ENCODE measurements at regions not wholly inside any gene's neighbourhood (a gene's known extent, or its start where the extent isn't known, plus 50 kb on each side); places are given as distances from the start of the nearest gene placed in this dataset.

GRCh38 chr5:173830421-173830820 is 57.7 kb upstream of the CPEB4 start:
- Mint-ChIP-seq H3K4me1 (peaks cover 3 to 7% of the 10 kb centered on the region in 2 experiments; a peak in 3 of 4 replicates), H3K4me3 (no peak overlapping the region), H3K36me3 (ENCODE audit: insufficient read depth in 1 of 3, low read depth in 3 of 3) (peaks cover 2 to 7% (median 3%) of the 10 kb centered on the region in 3 experiments; a peak in 4 of 7 replicates), H3K9me3 (peaks cover 6 to 9% of the 10 kb centered on the region in 2 experiments; a peak in 4 of 5 replicates), H3K27ac (no peak overlapping the region), H3K27me3 (ENCODE audit: low read depth) (peaks cover 1% of the 10 kb centered on the region; the same call in 1 of the 2 replicates)
- H3K23me2 ChIP-seq (ENCODE audit: insufficient read length, low read depth, low read length, poor library complexity, severe bottlenecking) = no peaks in the 10 kb centered on the region
- H2BK120ac ChIP-seq (ENCODE audit: low read depth, low read length, poor library complexity, severe bottlenecking) = no peak overlapping the region
- DNase-seq = no peak
- no peaks in the 10 kb centered on the region for H3K27me3 ChIP-seq (ENCODE audit: insufficient read depth, low read length)
- no peak overlapping the region for H3K4me2 ChIP-seq (ENCODE audit: insufficient read depth, insufficient read length, low read length)
- H3K79me1 ChIP-seq (ENCODE audit: insufficient read depth, low read depth, low read length, poor library complexity, severe bottlenecking) = no peaks in the 10 kb centered on the region
- H4K8ac ChIP-seq (replicated peaks; ENCODE audit: insufficient read length, low read depth, low read length) = no peak overlapping the region
- WGBS (ENCODE audit: extremely low coverage, insufficient read length, low lambda C conversion rate) = no CpG with 5 or more reads among the region's 1 CpG
- H4K91ac ChIP-seq (ENCODE audit: insufficient read length, low read depth, low read length) = no peak overlapping the region
- peaks cover 2% of the 10 kb centered on the region for H4K20me1 ChIP-seq (ENCODE audit: control insufficient read depth, insufficient read depth, insufficient read length)
- H2AFZ ChIP-seq (ENCODE audit: low read length) = no peak overlapping the region
- H2BK12ac ChIP-seq (ENCODE audit: insufficient read length, low read depth, low read length) = no peak overlapping the region
- no peak overlapping the region for H3K14ac ChIP-seq (ENCODE audit: insufficient read depth, low read length)
- H3K27ac ChIP-seq (ENCODE audit: insufficient read length, low read depth, low read length) = no peak overlapping the region
- H3K56ac ChIP-seq (ENCODE audit: insufficient read length, low read depth, low read length) = no peak overlapping the region
- no peaks in the 10 kb centered on the region for H3K4me1 ChIP-seq (ENCODE audit: insufficient read depth, low read length)
- H3T11ph ChIP-seq (ENCODE audit: low read length) = no peak overlapping the region
- H3K9me3 ChIP-seq (ENCODE audit: control insufficient read depth, low read depth, low read length) = no peaks in the 10 kb centered on the region
- no peak overlapping the region for H4K5ac ChIP-seq (ENCODE audit: insufficient read length, low read depth, low read length)
- H3K23ac ChIP-seq (ENCODE audit: insufficient read length, low read depth, low read length) = no peak overlapping the region
- H2BK15ac ChIP-seq (ENCODE audit: low read depth, low read length) = no peak overlapping the region
- TF ChIP-seq CTCF (conservative IDR thresholded peaks at IDR 0.05) = no peak
- no peak overlapping the region for H3K9ac ChIP-seq (ENCODE audit: extremely low read depth, insufficient read length, low read length)
- H3K4ac ChIP-seq (ENCODE audit: low read depth, low read length) = no peak overlapping the region
- no peak overlapping the region for H2BK5ac ChIP-seq (ENCODE audit: insufficient read length, low read length)
- H3K18ac ChIP-seq (ENCODE audit: insufficient read length, low read depth, low read length) = no peak overlapping the region
- no peaks in the 10 kb centered on the region for H3K79me2 ChIP-seq (ENCODE audit: insufficient read depth, low read length)
- H2BK20ac ChIP-seq (ENCODE audit: low read depth, low read length, poor library complexity, severe bottlenecking) = no peak overlapping the region
- no peak overlapping the region for H2AK5ac ChIP-seq (ENCODE audit: insufficient read length, low read length)

Data from H9 (cell line).